Naive thymus-derived CD4-positive, alpha-beta T cell (primary cell): ENCODE measurements at regions not wholly inside any gene's neighbourhood (a gene's known extent, or its start where the extent isn't known, plus 50 kb on each side); places are given as distances from the start of the nearest gene placed in this dataset.

ENCODE experiments used
- ATAC-seq: fragments of 150-1000 bp; cut with Tn5 transposase; 2 replicates; pipeline ENCODE4 v1.10.0; 2021; ENCODE audit warnings: mild to moderate bottlenecking, moderate library complexity
- CTCF ChIA-PET: fragments of 350-600 bp; sonication (Branson Sonifier 250); formaldehyde crosslinking; loops from one replicate; lab custom pipeline; 2021; ENCODE audit warnings: antibody characterized with exemption; lab: Charles Lee
- POLR2A ChIA-PET: fragments of 350-600 bp; sonication (Branson Sonifier 250); formaldehyde crosslinking; loops from one replicate; lab custom pipeline; 2021; ENCODE audit warnings: antibody characterized with exemption, inconsistent platforms; lab: Charles Lee
- DNase-seq, 9 donors: peaks; one replicate each; pipeline versions ENCODE4 v3.0.0 to v3.0.0-alpha.2; 2020 to 2022; ENCODE audit warnings: mixed read lengths in 1 of 9
- H3K27ac ChIP-seq: one replicate; pipeline ENCODE4 v1.7.0; 2013; ENCODE audit warnings: mild to moderate bottlenecking, low read depth, low read length, moderate library complexity
- H3K27me3 ChIP-seq, 2 donors: one replicate each; pipeline ENCODE4 v1.7.0; 2013; ENCODE audit warnings: low read length in 2 of 2, mild to moderate bottlenecking in 2 of 2, moderate library complexity in 2 of 2; ENCODE audit not compliant: control insufficient read depth in 2 of 2, insufficient read depth in 2 of 2
- H3K36me3 ChIP-seq, 3 experiments: 1 replicate in 2 of 3; 2 replicates in 1 of 3; pipeline ENCODE4 v1.7.0; 2013; ENCODE audit warnings: low read length in 3 of 3, mild to moderate bottlenecking in 3 of 3, moderate library complexity in 1 of 3; ENCODE audit not compliant: insufficient read depth in 3 of 3, control insufficient read depth in 2 of 3
- H3K4me1 ChIP-seq, 2 donors: one replicate each; pipeline ENCODE4 v1.7.0; 2013; ENCODE audit warnings: low read length in 2 of 2, mild to moderate bottlenecking in 2 of 2, moderate library complexity in 1 of 2; ENCODE audit not compliant: control insufficient read depth in 2 of 2, insufficient read depth in 2 of 2
- H3K4me3 ChIP-seq: 2 replicates; pipeline ENCODE4 v1.7.0; 2013; ENCODE audit warnings: mild to moderate bottlenecking, low read length
- H3K9me3 ChIP-seq, 3 experiments: 1 replicate in 2 of 3; 2 replicates in 1 of 3; pipeline ENCODE4 v1.7.0; 2013; ENCODE audit warnings: low read length in 3 of 3; ENCODE audit not compliant: control insufficient read depth in 2 of 3
- H3K27ac Mint-ChIP-seq, 9 donors: one replicate each; pipeline ENCODE4 v1.8.0; 2020 to 2022; ENCODE audit warnings: mixed read lengths in 9 of 9, mild to moderate bottlenecking in 8 of 9, moderate library complexity in 5 of 9, inconsistent platforms in 2 of 9
- H3K27me3 Mint-ChIP-seq, 5 donors: one replicate each; pipeline ENCODE4 v1.8.0; 2021 to 2022; ENCODE audit warnings: mixed read lengths in 5 of 5, mild to moderate bottlenecking in 1 of 5
- H3K36me3 Mint-ChIP-seq, 5 donors: one replicate each; pipeline ENCODE4 v1.8.0; 2020 to 2022; ENCODE audit warnings: mixed read lengths in 5 of 5, mild to moderate bottlenecking in 3 of 5, inconsistent platforms in 1 of 5
- H3K4me1 Mint-ChIP-seq, 7 donors: one replicate each; pipeline ENCODE4 v1.8.0; 2020 to 2022; ENCODE audit warnings: mixed read lengths in 7 of 7, mild to moderate bottlenecking in 3 of 7, inconsistent platforms in 1 of 7
- H3K4me3 Mint-ChIP-seq, 10 donors: one replicate each; pipeline ENCODE4 v1.8.0; 2020 to 2022; ENCODE audit warnings: mild to moderate bottlenecking in 10 of 10, mixed read lengths in 10 of 10, moderate library complexity in 6 of 10, inconsistent platforms in 2 of 10
- H3K9me3 Mint-ChIP-seq, 11 donors: one replicate each; pipeline ENCODE4 v1.8.0; 2020 to 2022; ENCODE audit warnings: mixed read lengths in 11 of 11, mild to moderate bottlenecking in 4 of 11, inconsistent platforms in 1 of 11, moderate library complexity in 1 of 11
- intact Hi-C, 2 donors: fragments of 100-400 bp; cut with micrococcal nuclease; formaldehyde crosslinking; loops; one replicate each; pipeline ENCODE4 v1.15.1; 2023

GRCh38 chr18:45213040-45213333, 402.3 kb upstream of the SLC14A2 start:
- Histone ChIP-seq H3K4me1 (no peaks in the 10 kb centered on the region), H3K27ac (no peak overlapping the region), H3K9me3 (no peaks in the 10 kb centered on the region), H3K36me3 (no peaks in the 10 kb centered on the region), H3K27me3 (no peaks in the 10 kb centered on the region), H3K4me3 (no peak overlapping the region)
- peaks cover 0 to 8% (median 0%) of the 10 kb centered on the region in 11 donors for H3K9me3 Mint-ChIP-seq
- no peak for DNase-seq
- intact Hi-C loops = no loop called here
- peaks cover 0 to 5% (median 5%) of the 10 kb centered on the region in 5 donors for H3K27me3 Mint-ChIP-seq
- peaks cover 0 to 3% (median 0%) of the 10 kb centered on the region in 7 donors for H3K4me1 Mint-ChIP-seq
- H3K27ac Mint-ChIP-seq = no peak overlapping the region
- ChIA-PET POLR2A (no interaction called here), CTCF (interaction anchor here (0.6 kb wide), 1 partner anchor 415 kb away, joined by 3 read pairs; no protein-coding TSS in a partner anchor)
- H3K36me3 Mint-ChIP-seq = peaks cover 0 to 4% (median 0%) of the 10 kb centered on the region in 5 donors
- no peak for ATAC-seq
- no peak overlapping the region for H3K4me3 Mint-ChIP-seq

- DNase-seq (no peak), ATAC-seq (no peak)
- H3K27me3 ChIP-seq = no peaks in the 10 kb centered on the region
- no peak overlapping the region for H3K27ac Mint-ChIP-seq
- H3K36me3 Mint-ChIP-seq = no peaks in the 10 kb centered on the region
- no peak overlapping the region for H3K27ac ChIP-seq
- H3K36me3 ChIP-seq = no peaks in the 10 kb centered on the region
- H3K27me3 Mint-ChIP-seq = peaks cover 0 to 10% (median 3%) of the 10 kb centered on the region in 5 donors
- no peak overlapping the region for H3K4me3 ChIP-seq
- no peaks in the 10 kb centered on the region for H3K4me1 ChIP-seq
- H3K9me3 ChIP-seq = no peaks in the 10 kb centered on the region
- intact Hi-C loops = no loop called here
- no peak overlapping the region for H3K4me3 Mint-ChIP-seq
- peaks cover 0 to 5% (median 0%) of the 10 kb centered on the region in 11 donors for H3K9me3 Mint-ChIP-seq
- POLR2A ChIA-PET = no interaction called here
- H3K4me1 Mint-ChIP-seq = no peaks in the 10 kb centered on the region
- CTCF ChIA-PET = no interaction called here
These were observed 396.8 kb upstream of the SLC14A2 start for GRCh38 chr18:45218436-45218835.

GRCh38 chr18:45221363-45221762, 393.9 kb upstream of the SLC14A2 start:
- POLR2A ChIA-PET = no interaction called here
- Histone ChIP-seq H3K4me3 (no peak overlapping the region), H3K27ac (no peak overlapping the region), H3K27me3 (no peaks in the 10 kb centered on the region), H3K36me3 (no peaks in the 10 kb centered on the region), H3K4me1 (no peaks in the 10 kb centered on the region), H3K9me3 (no peaks in the 10 kb centered on the region)
- DNase-seq = no peak
- CTCF ChIA-PET = no interaction called here
- no peak overlapping the region for H3K4me3 Mint-ChIP-seq
- no peaks in the 10 kb centered on the region for H3K36me3 Mint-ChIP-seq
- peaks cover 0 to 10% (median 3%) of the 10 kb centered on the region in 5 donors for H3K27me3 Mint-ChIP-seq
- no peak for ATAC-seq
- no peak overlapping the region for H3K27ac Mint-ChIP-seq
- intact Hi-C loops = no loop called here
- peaks cover 0 to 5% (median 3%) of the 10 kb centered on the region in 11 donors for H3K9me3 Mint-ChIP-seq
- no peaks in the 10 kb centered on the region for H3K4me1 Mint-ChIP-seq

- peaks cover 0 to 10% (median 3%) of the 10 kb centered on the region in 5 donors for H3K27me3 Mint-ChIP-seq
- no peak overlapping the region for H3K4me3 Mint-ChIP-seq
- Histone ChIP-seq H3K27ac (no peak overlapping the region), H3K27me3 (no peaks in the 10 kb centered on the region), H3K4me3 (no peak overlapping the region), H3K4me1 (no peaks in the 10 kb centered on the region), H3K9me3 (no peaks in the 10 kb centered on the region), H3K36me3 (no peaks in the 10 kb centered on the region)
- intact Hi-C loops = no loop called here
- no peaks in the 10 kb centered on the region for H3K4me1 Mint-ChIP-seq
- H3K27ac Mint-ChIP-seq = no peak overlapping the region
- ChIA-PET CTCF (no interaction called here), POLR2A (no interaction called here)
- H3K36me3 Mint-ChIP-seq = no peaks in the 10 kb centered on the region
- H3K9me3 Mint-ChIP-seq = peaks cover 0 to 5% (median 3%) of the 10 kb centered on the region in 11 donors
- ATAC-seq = no peak
- no peak for DNase-seq
These were observed 393.1 kb upstream of the SLC14A2 start for GRCh38 chr18:45222180-45222579.

GRCh38 chr18:45227001-45227742, 388.1 kb upstream of the SLC14A2 start:
- Mint-ChIP-seq H3K4me1 (no peaks in the 10 kb centered on the region), H3K27me3 (peaks cover 0 to 5% (median 0%) of the 10 kb centered on the region in 5 donors), H3K36me3 (no peaks in the 10 kb centered on the region), H3K27ac (no peak overlapping the region), H3K9me3 (peaks cover 0 to 6% (median 3%) of the 10 kb centered on the region in 11 donors), H3K4me3 (no peak overlapping the region)
- Histone ChIP-seq H3K4me3 (no peak overlapping the region), H3K36me3 (no peaks in the 10 kb centered on the region), H3K4me1 (no peaks in the 10 kb centered on the region), H3K27me3 (no peaks in the 10 kb centered on the region), H3K9me3 (no peaks in the 10 kb centered on the region), H3K27ac (no peak overlapping the region)
- POLR2A ChIA-PET = no interaction called here
- ATAC-seq (no peak), DNase-seq (no peak)
- intact Hi-C loops = no loop called here
- CTCF ChIA-PET = no interaction called here

GRCh38 chr18:45228796-45229388, 386.4 kb upstream of the SLC14A2 start:
- H3K27me3 ChIP-seq = no peaks in the 10 kb centered on the region
- DNase-seq = no peak
- H3K36me3 Mint-ChIP-seq = no peaks in the 10 kb centered on the region
- H3K4me1 ChIP-seq = no peaks in the 10 kb centered on the region
- H3K4me3 Mint-ChIP-seq = no peak overlapping the region
- no peaks in the 10 kb centered on the region for H3K4me1 Mint-ChIP-seq
- ATAC-seq = no peak
- no peak overlapping the region for H3K4me3 ChIP-seq
- no peak overlapping the region for H3K27ac ChIP-seq
- no peak overlapping the region for H3K27ac Mint-ChIP-seq
- H3K9me3 ChIP-seq = no peaks in the 10 kb centered on the region
- H3K9me3 Mint-ChIP-seq = peaks cover 0 to 7% (median 3%) of the 10 kb centered on the region in 11 donors
- ChIA-PET POLR2A (no interaction called here), CTCF (no interaction called here)
- H3K27me3 Mint-ChIP-seq = no peaks in the 10 kb centered on the region
- no peaks in the 10 kb centered on the region for H3K36me3 ChIP-seq
- intact Hi-C loops = no loop called here

- Histone ChIP-seq H3K27me3 (no peaks in the 10 kb centered on the region), H3K9me3 (no peaks in the 10 kb centered on the region), H3K4me1 (no peaks in the 10 kb centered on the region), H3K4me3 (no peak overlapping the region), H3K27ac (no peak overlapping the region), H3K36me3 (no peaks in the 10 kb centered on the region)
- H3K27me3 Mint-ChIP-seq = no peaks in the 10 kb centered on the region
- H3K9me3 Mint-ChIP-seq = peaks cover 0 to 6% (median 0%) of the 10 kb centered on the region in 11 donors
- intact Hi-C loops = no loop called here
- ChIA-PET CTCF (no interaction called here), POLR2A (no interaction called here)
- DNase-seq (no peak), ATAC-seq (no peak)
- H3K4me3 Mint-ChIP-seq = no peak overlapping the region
- H3K27ac Mint-ChIP-seq = no peak overlapping the region
- H3K36me3 Mint-ChIP-seq = no peaks in the 10 kb centered on the region
- no peaks in the 10 kb centered on the region for H3K4me1 Mint-ChIP-seq
These were observed 383.7 kb upstream of the SLC14A2 start for GRCh38 chr18:45231617-45232016.
